GM12801 (cell line): ENCODE measurements at regions not wholly inside any gene's neighbourhood (a gene's known extent, or its start where the extent isn't known, plus 50 kb on each side); places are given as distances from the start of the nearest gene placed in this dataset.

Source experiments
- TF ChIP-seq, protein P1 (sequence below): IDR thresholded peaks from one replicate; pipeline ENCODE4 v1.5.1; 2011; ENCODE audit warnings: control low read depth; ENCODE audit not compliant: insufficient read length; ENCODE audit errors: extremely low read depth

DNA sequence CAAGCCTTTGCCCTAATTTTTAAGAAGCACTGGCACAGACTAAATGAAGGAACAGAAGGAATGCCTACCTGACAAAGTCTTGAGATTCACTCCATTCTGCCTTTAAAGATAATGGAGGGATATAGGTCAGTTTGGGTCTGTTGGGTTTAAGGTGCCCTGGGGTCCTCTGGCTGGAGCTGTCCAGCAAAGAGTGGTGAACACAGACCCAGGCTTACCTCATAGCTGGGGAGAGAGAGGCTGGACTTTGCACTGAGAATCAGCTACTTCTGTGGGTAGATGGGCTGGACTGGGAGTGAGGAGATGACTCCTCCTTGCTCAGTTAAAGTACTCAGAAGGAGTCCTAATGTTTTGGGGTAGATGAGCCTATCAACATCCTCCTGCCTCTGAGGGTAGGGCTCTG is 64.4 kb upstream of the CXCR4 start:
- TF ChIP-seq, protein P1, sequence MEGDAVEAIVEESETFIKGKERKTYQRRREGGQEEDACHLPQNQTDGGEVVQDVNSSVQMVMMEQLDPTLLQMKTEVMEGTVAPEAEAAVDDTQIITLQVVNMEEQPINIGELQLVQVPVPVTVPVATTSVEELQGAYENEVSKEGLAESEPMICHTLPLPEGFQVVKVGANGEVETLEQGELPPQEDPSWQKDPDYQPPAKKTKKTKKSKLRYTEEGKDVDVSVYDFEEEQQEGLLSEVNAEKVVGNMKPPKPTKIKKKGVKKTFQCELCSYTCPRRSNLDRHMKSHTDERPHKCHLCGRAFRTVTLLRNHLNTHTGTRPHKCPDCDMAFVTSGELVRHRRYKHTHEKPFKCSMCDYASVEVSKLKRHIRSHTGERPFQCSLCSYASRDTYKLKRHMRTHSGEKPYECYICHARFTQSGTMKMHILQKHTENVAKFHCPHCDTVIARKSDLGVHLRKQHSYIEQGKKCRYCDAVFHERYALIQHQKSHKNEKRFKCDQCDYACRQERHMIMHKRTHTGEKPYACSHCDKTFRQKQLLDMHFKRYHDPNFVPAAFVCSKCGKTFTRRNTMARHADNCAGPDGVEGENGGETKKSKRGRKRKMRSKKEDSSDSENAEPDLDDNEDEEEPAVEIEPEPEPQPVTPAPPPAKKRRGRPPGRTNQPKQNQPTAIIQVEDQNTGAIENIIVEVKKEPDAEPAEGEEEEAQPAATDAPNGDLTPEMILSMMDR: no peak

- TF ChIP-seq, protein P1: no peak
Observed at GRCh38 chr2:136179602-136179975, 61.6 kb upstream of the CXCR4 start.

DNA sequence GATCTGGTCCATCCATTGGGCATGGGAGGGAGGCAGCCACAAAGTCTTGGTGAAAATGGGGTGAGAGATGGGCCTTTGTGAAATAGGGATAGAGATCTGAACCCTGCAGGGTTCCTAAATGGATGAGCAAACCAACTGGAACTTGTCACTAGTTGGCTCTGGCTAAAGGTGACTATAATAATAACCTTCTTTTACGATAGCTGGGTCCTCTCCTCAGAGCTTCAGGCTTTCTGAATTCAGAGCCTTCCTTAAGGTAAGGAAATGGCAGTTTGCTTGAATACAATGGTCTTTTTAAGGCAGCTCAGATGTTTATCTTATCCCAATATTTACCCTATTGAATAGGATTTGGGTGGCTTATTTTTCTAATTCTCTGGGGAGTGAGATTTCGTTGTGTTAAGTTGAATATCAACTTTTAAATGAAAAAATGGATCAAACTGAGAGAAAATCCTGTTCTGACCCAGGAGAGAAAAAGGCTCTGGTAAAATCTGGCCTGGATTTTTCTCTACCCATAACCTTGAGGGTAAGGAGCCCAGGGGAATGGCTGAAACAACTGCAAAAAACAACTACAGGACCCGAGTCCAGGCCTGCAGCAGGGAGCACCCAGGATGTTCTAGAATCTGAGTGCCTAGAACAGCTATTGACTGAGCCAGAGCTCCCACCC is 61.1 kb upstream of the CXCR4 start:
- TF ChIP-seq, protein P1: no peak

DNA sequence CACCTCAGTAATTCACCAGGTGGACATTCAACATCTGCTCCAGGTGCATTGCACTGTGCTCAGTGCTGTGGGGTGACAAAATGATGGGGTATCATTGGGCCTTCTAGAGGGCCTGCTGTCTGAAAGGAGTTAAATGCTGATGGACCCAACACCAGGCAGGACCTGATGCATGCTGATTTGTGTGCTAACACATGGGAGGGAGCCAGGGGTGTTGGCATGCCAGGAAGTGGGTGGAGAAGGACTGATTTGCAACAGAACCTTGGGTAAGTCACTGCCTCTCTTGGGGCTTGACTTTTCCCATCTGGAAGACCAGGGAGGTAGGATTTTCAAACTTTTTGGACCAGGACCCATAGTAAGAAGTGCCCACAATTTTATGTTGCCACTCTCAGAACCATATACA is 57.9 kb upstream of the CXCR4 start:
- TF ChIP-seq, protein P1: no peak

GRCh38 chr2:136175466-136175865 is 57.5 kb upstream of the CXCR4 start:
- TF ChIP-seq, protein P1: no peak

DNA sequence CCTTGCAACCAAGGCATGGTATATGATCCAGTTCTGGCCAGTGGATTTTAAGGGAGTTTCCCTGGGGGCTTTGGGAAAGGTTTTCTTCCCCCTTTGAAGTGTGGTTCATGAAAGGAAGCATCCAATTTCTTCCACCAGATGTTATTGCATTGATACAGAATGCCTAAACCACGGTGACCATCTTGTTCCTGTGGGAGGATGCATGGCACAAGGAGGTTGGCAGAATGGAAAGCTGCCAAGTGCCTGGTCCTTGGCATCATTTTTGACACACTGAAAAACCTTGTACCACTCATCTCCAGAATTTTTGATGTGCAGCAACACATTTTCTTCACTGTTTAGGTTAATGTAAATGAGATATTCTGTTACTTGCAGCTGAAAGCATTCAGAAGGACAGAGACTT is 55.2 kb upstream of the CXCR4 start:
- TF ChIP-seq, protein P1: no peak

- TF ChIP-seq, protein P1: no peak
Observed at GRCh38 chr2:136171223-136171622, 53.3 kb upstream of the CXCR4 start.

DNA sequence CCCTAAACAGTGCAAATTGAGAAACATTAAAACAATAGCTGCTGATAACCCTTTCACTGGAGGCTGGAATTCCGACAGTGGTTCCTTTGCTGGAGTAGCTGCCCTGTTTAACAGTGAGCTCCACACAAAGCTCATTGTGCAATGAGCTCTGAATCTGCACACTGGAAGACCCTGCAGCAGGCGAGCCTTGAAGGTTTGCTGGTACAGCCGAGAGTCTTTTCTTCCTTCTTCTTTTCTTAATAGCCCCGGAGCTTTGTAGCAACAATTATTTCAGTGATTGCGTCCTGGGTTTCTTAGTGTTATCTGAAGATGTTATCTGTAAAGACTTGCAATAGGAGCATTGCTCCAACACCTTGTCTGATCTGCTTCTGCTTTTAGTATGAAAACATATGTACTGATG is 50.8 kb upstream of the CXCR4 start:
- TF ChIP-seq, protein P1: no peak
